ENCODE measurements at regions not wholly inside any gene's neighbourhood (a gene's known extent, or its start where the extent isn't known, plus 50 kb on each side); places are given as distances from the start of the nearest gene placed in this dataset.

GRCh38 chr4:177791188-177791587 lies 349.0 kb upstream of the AGA start:
- TF ChIP-seq, protein P1, sequence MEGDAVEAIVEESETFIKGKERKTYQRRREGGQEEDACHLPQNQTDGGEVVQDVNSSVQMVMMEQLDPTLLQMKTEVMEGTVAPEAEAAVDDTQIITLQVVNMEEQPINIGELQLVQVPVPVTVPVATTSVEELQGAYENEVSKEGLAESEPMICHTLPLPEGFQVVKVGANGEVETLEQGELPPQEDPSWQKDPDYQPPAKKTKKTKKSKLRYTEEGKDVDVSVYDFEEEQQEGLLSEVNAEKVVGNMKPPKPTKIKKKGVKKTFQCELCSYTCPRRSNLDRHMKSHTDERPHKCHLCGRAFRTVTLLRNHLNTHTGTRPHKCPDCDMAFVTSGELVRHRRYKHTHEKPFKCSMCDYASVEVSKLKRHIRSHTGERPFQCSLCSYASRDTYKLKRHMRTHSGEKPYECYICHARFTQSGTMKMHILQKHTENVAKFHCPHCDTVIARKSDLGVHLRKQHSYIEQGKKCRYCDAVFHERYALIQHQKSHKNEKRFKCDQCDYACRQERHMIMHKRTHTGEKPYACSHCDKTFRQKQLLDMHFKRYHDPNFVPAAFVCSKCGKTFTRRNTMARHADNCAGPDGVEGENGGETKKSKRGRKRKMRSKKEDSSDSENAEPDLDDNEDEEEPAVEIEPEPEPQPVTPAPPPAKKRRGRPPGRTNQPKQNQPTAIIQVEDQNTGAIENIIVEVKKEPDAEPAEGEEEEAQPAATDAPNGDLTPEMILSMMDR (conservative IDR thresholded peaks at IDR 0.05; ENCODE audit: low read depth, low read length), result no peak
- no peak for TF ChIP-seq EZH2 (IDR thresholded peaks at IDR 0.05; ENCODE audit: borderline replicate concordance, low read depth, low read length, poor library complexity, severe bottlenecking)
